ENCODE measurements at regions not wholly inside any gene's neighbourhood (a gene's known extent, or its start where the extent isn't known, plus 50 kb on each side); places are given as distances from the start of the nearest gene placed in this dataset.

DNA sequence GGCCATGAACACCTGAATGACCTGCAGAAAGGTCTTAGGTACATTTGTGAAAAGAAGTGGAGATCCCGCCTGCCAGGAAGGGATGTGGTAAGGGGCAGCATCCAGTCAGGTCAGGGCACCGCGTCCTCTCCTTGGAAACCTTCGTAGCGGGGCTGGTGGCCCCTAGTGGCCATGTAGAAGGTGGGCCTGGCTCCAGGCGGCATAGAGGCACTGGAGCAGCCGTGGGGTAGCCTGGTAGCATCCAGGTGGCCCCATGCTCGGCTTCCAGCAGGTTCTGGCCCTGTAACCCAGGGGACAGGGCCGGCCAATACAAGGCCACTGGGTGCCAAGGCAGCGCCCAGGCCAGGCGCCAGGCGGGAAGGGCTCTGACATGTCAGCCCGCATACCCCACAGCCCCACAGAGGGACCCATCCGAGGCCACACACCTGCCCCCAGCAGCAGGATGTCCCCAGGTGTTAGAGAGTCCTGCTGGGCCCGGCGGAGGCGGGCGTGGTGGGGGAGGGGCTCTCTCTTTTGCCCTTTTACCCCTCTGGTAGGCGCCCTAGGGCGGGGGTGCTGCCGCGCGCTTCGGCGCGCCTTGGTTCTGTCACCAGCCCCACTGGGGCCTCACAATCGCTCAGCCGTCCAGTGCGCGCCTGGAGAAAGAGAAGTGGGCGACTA lies 58.3 kb upstream of the SPATA31E1 start:
- DNase-seq = no peak

DNA sequence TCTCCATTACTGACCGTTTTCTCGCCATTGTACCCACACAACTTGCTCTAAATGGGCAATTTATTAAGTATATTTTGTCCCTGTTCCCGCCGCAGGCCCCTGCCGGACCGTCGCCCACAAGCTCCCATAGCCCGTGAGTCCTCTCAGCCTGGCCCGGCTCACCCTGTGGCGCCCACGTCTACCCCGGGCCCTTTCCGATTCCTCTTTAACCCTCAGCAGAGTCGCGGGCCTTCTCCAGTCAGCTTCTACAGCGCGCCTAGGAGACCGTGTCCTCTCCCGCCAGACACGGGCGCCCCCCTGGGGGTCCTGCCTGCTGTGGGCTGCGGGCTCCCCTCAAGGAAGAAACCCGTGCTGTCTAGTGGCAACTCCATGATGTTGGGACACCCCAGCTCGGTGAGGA lies 57.8 kb upstream of the SPATA31E1 start:
- no peak for DNase-seq

DNA sequence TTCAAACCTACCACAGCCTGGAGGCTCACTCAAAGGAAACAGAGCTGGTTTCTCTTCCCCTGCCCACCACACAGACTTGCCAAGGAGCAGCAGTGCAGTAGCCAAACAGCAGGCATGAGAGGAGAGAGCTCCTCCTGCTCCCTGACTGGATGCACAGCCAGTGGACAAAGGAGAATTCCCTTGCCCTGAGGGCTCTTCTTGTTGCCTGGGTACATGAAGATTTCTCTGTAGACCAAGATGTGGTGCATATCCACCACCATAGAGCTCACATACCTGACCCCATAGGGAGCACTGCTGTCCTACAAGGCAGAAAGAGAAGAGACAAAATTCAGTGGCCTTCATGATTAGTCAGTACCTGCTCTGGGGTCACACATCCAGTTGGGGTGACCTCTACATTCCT lies 56.3 kb upstream of the SPATA31E1 start:
- DNase-seq = no peak

DNA sequence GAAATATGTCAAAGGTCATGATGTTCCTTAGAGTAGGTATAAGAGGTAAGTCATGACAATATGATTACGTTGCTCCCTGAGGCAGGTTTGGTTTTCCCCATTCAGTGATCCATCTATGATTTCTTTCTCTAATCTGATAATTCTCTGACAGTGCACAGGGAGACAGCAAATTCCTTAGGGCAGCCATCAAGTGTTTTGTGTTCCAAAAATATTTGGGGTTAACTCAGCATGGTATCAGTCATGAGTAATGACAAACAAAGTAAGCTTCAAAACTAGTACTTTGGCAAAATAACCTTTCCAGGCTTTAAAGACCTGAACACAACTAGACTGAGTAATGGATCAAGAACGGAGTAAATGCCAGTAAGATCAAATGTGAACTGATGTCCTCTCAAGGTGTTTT lies 55.3 kb upstream of the SPATA31E1 start:
- DNase-seq = no peak

DNA sequence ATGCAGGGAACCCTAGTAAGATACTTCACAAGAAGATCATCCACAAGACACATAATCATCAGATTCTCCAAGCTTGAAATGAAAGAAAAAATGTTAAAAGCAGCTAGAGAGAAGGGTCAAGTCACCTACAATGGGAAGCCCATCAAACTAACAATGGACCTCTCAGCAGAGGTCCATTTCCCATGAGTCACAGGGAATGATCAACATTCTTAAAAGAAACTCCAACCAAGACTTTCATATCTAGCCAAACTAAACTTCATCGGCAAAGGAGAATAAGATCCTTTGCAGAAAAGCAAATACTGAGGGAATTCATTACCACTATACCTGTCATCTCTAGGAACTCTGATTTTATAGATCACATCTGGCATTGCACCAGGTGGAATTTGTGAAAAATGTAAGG lies 52.9 kb upstream of the SPATA31E1 start:
- no peak for DNase-seq

DNA sequence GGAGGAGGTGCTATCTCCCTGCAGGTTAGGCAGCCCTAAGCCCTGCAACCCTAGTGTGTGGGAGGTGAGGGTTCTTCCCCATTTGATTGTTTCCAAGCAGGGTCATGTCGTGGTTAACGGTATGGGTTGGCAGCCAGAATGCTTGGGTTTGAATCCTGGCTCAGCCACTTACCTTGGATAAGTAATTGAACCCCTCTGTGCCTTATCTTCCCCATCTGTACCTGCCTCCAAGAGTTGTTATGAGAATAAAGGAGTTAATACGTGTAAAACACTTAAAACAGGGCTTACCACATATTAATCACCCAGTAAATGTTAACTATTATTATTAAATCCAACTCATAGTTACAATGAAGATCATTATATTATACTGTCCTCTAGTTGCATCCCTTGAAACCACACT lies 52.2 kb upstream of the SPATA31E1 start:
- DNase-seq = peak; percentile 9

DNA sequence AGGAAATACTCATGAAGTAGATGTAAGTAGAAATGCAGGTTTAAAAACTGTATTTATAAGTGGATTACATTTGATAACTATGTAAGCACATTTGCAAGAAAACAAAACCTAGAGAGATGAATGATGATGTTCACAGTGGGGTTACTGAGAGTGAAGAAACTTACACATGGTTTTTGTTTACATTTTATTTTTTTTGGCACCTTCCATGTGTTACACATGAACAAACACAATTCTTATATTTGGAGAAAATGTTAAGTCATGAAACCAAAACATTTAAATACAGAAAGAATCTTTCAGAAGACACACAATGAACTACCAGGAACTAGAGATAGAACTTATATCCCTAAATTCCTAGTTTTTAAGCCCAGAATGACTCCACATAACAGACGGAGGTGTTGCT lies 51.5 kb upstream of the SPATA31E1 start:
- DNase-seq = no peak
